PC-3 (cell line): ENCODE measurements at regions not wholly inside any gene's neighbourhood (a gene's known extent, or its start where the extent isn't known, plus 50 kb on each side); places are given as distances from the start of the nearest gene placed in this dataset.

Source experiments
- ATAC-seq: fragments of 200-7000 bp; cut with Tn5 transposase; 2 replicates; pipeline ENCODE4 v1.9.1; 2020; ENCODE audit warnings: mild to moderate bottlenecking, moderate library complexity
- BruUV-seq: library from RNA; stranded (reverse); fragments of 400-500 nt; replicated peaks from 2 replicates; lab custom pipeline; 2021; lab: Mats Ljungman, UMichigan
- CTCF ChIA-PET: fragments of 300-600 bp; sonication (Branson Sonifier 250); formaldehyde crosslinking; loops from one replicate; lab custom pipeline; 2022; ENCODE audit warnings: antibody characterized with exemption; lab: Charles Lee
- POLR2A ChIA-PET: fragments of 300-600 bp; sonication (Branson Sonifier 250); formaldehyde crosslinking; loops from one replicate; lab custom pipeline; 2022; ENCODE audit warnings: antibody characterized with exemption; ENCODE audit not compliant: unreplicated experiment; lab: Charles Lee
- DNase-seq: peaks from one replicate; pipeline ENCODE4 v3.0.0-alpha.2; 2015
- H2AFZ ChIP-seq: fragments of 300-600 bp; sonication (generic); 2 replicates; pipeline ENCODE4 v1.6.0; 2016; ENCODE audit warnings: antibody characterized with exemption, low read length
- H3F3A ChIP-seq: fragments of 300-600 bp; sonication (generic); one replicate; pipeline ENCODE4 v1.6.0; 2017; ENCODE audit warnings: antibody characterized with exemption, low read length, control low read depth, mild to moderate bottlenecking; ENCODE audit not compliant: unreplicated experiment
- H3K27ac ChIP-seq: fragments of 300-600 bp; sonication (generic); 2 replicates; pipeline ENCODE4 v1.5.1; 2016; ENCODE audit warnings: mild to moderate bottlenecking, low read length
- H3K27me3 ChIP-seq: fragments of 300-600 bp; sonication (generic); 2 replicates; pipeline ENCODE4 v1.6.1; 2016; ENCODE audit warnings: low read length, mixed read lengths
- H3K36me3 ChIP-seq: fragments of 300-600 bp; sonication (generic); 2 replicates; pipeline ENCODE4 v1.6.1; 2016; ENCODE audit warnings: low read depth, mixed run types, low read length, mixed read lengths
- H3K4me1 ChIP-seq: fragments of 300-600 bp; sonication (generic); 2 replicates; pipeline ENCODE4 v1.5.1; 2016; ENCODE audit warnings: low read length; ENCODE audit not compliant: insufficient read depth
- H3K4me2 ChIP-seq: fragments of 300-600 bp; sonication (generic); 2 replicates; pipeline ENCODE4 v1.6.0; 2016; ENCODE audit warnings: low read length
- H3K4me3 ChIP-seq: fragments of 300-600 bp; sonication (generic); 2 replicates; pipeline ENCODE4 v1.5.1; 2016; ENCODE audit warnings: mild to moderate bottlenecking, low read length, mixed read lengths
- H3K79me2 ChIP-seq: fragments of 300-600 bp; sonication (generic); 2 replicates; pipeline ENCODE4 v1.6.1; 2017; ENCODE audit warnings: low read length, mixed read lengths
- H3K9ac ChIP-seq: fragments of 300-600 bp; sonication (generic); 2 replicates; pipeline ENCODE4 v1.6.0; 2016; ENCODE audit warnings: mild to moderate bottlenecking, low read length
- H3K9me2 ChIP-seq: fragments of 300-600 bp; sonication (generic); replicated peaks from 2 replicates; pipeline ENCODE4 v1.6.1; 2016; ENCODE audit warnings: mixed run types, low read length, mixed read lengths
- H3K9me3 ChIP-seq: fragments of 300-600 bp; sonication (generic); 2 replicates; pipeline ENCODE4 v1.6.1; 2016; ENCODE audit warnings: low read length, mixed read lengths
- H4K20me1 ChIP-seq: fragments of 300-600 bp; sonication (generic); 2 replicates; pipeline ENCODE4 v1.6.1; 2016; ENCODE audit warnings: low read length, mixed read lengths
- EZH2 ChIP-seq: fragments of 300-600 bp; sonication (generic); IDR thresholded peaks from one replicate; pipeline ENCODE4 v1.6.1; 2017; ENCODE audit warnings: antibody characterized with exemption, mild to moderate bottlenecking, low read length; ENCODE audit not compliant: unreplicated experiment
- EZH2phosphoT487 ChIP-seq: fragments of 300-600 bp; sonication (generic); IDR thresholded peaks from 2 replicates; pipeline ENCODE4 v1.6.1; 2018; ENCODE audit warnings: mild to moderate bottlenecking, antibody characterized with exemption, low read length, borderline replicate concordance
- intact Hi-C: fragments of 100-400 bp; cut with micrococcal nuclease; formaldehyde crosslinking; loops from 2 replicates; pipeline ENCODE4 v1.9.0; 2023
- TF ChIP-seq, protein P1 (sequence below): fragments of 300-600 bp; sonication (generic); conservative IDR thresholded peaks from 2 replicates; pipeline ENCODE4 v1.5.1; 2017; ENCODE audit warnings: antibody characterized with exemption, low read depth, mild to moderate bottlenecking, low read length

- no peaks in the 10 kb centered on the region for H3K9me2 ChIP-seq
- no peak overlapping the region for H3K27ac ChIP-seq
- intact Hi-C loops = no loop called here
- H3K4me2 ChIP-seq = no peak overlapping the region
- ChIA-PET CTCF (no interaction called here), POLR2A (interaction anchor here (0.6 kb wide), 1 partner anchor 10 kb away, joined by 3 read pairs; no protein-coding TSS in a partner anchor)
- H3K36me3 ChIP-seq = no peaks in the 10 kb centered on the region
- no peaks in the 10 kb centered on the region for H3K4me1 ChIP-seq
- H3K79me2 ChIP-seq = no peaks in the 10 kb centered on the region
- no TSS peak for BruUV-seq
- H2AFZ ChIP-seq = no peak overlapping the region
- no peak overlapping the region for H3K4me3 ChIP-seq
- H3K27me3 ChIP-seq = no peaks in the 10 kb centered on the region
- no peak for ATAC-seq
- no peaks in the 10 kb centered on the region for H3F3A ChIP-seq
- DNase-seq = no peak
- no peak overlapping the region for H3K9ac ChIP-seq
- TF ChIP-seq EZH2phosphoT487 = no peak
- TF ChIP-seq, protein P1, sequence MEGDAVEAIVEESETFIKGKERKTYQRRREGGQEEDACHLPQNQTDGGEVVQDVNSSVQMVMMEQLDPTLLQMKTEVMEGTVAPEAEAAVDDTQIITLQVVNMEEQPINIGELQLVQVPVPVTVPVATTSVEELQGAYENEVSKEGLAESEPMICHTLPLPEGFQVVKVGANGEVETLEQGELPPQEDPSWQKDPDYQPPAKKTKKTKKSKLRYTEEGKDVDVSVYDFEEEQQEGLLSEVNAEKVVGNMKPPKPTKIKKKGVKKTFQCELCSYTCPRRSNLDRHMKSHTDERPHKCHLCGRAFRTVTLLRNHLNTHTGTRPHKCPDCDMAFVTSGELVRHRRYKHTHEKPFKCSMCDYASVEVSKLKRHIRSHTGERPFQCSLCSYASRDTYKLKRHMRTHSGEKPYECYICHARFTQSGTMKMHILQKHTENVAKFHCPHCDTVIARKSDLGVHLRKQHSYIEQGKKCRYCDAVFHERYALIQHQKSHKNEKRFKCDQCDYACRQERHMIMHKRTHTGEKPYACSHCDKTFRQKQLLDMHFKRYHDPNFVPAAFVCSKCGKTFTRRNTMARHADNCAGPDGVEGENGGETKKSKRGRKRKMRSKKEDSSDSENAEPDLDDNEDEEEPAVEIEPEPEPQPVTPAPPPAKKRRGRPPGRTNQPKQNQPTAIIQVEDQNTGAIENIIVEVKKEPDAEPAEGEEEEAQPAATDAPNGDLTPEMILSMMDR = no peak
- no peak for TF ChIP-seq EZH2
- H3K9me3 ChIP-seq = no peaks in the 10 kb centered on the region
- no peaks in the 10 kb centered on the region for H4K20me1 ChIP-seq
These were observed 390.4 kb downstream of the SI start for GRCh38 chr3:164687902-164688301.

GRCh38 chr3:164687211-164687610, 391.1 kb downstream of the SI start:
- no TSS peak for BruUV-seq
- ATAC-seq = no peak
- no peak overlapping the region for H2AFZ ChIP-seq

DNA sequence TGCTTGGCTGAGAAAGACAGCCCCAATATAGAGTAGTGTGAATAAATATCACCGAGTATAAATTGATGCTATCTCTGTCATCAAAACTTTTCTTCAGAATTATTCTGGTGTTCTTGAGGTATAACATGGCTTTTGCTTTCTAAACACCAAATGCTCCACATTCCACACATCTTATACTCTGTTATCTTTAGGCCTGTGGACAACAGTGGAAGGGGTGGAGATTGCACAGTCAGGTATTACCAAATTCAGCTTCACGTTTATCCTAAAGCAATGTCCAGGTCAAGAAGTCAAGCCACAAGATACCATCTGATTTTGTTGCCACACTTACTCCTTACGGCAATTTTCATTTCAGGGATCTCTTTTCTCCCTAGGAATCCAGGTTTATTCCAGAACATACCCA, 394.8 kb downstream of the SI start:
- H3K9me2 ChIP-seq = no peaks in the 10 kb centered on the region
- no peak overlapping the region for H3K4me2 ChIP-seq
- no peaks in the 10 kb centered on the region for H4K20me1 ChIP-seq
- H3K9ac ChIP-seq = no peak overlapping the region
- POLR2A ChIA-PET = no interaction called here
- intact Hi-C loops = no loop called here
- DNase-seq (no peak), ATAC-seq (no peak)
- H2AFZ ChIP-seq = no peak overlapping the region
- H3K36me3 ChIP-seq = no peaks in the 10 kb centered on the region
- no peak overlapping the region for H3K27ac ChIP-seq
- no peak overlapping the region for H3K4me3 ChIP-seq
- H3K9me3 ChIP-seq = no peaks in the 10 kb centered on the region; the same call in 1 of the 2 replicates
- H3K79me2 ChIP-seq = no peaks in the 10 kb centered on the region
- TF ChIP-seq, protein P1 = no peak
- TF ChIP-seq EZH2 = no peak
- no peak for TF ChIP-seq EZH2phosphoT487
- no TSS peak for BruUV-seq
- no peaks in the 10 kb centered on the region for H3K4me1 ChIP-seq
- CTCF ChIA-PET = no interaction called here
- H3F3A ChIP-seq = no peaks in the 10 kb centered on the region
- no peaks in the 10 kb centered on the region for H3K27me3 ChIP-seq

More at GRCh38 chr3:164687211-164687610, 391.1 kb downstream of the SI start:
- H3K9me2 ChIP-seq = no peaks in the 10 kb centered on the region
- no peaks in the 10 kb centered on the region for H3K79me2 ChIP-seq
- H4K20me1 ChIP-seq = no peaks in the 10 kb centered on the region
- no peak overlapping the region for H3K9ac ChIP-seq
- no peaks in the 10 kb centered on the region for H3K9me3 ChIP-seq
- H3K27ac ChIP-seq = no peak overlapping the region
- intact Hi-C loops = no loop called here
- H3K4me1 ChIP-seq = no peaks in the 10 kb centered on the region
- no peaks in the 10 kb centered on the region for H3K36me3 ChIP-seq
- POLR2A ChIA-PET = no interaction called here
- no peak overlapping the region for H3K4me3 ChIP-seq
- no peaks in the 10 kb centered on the region for H3F3A ChIP-seq
- TF ChIP-seq EZH2 = no peak
- no peak for TF ChIP-seq EZH2phosphoT487
- TF ChIP-seq, protein P1 = no peak
- no peak overlapping the region for H3K4me2 ChIP-seq
- no peak for DNase-seq
- CTCF ChIA-PET = no interaction called here
- H3K27me3 ChIP-seq = no peaks in the 10 kb centered on the region
